NCI-H187 (cell line): ENCODE measurements at regions not wholly inside any gene's neighbourhood (a gene's known extent, or its start where the extent isn't known, plus 50 kb on each side); places are given as distances from the start of the nearest gene placed in this dataset.

Experiments
- DNase-seq, 2 experiments: peaks; one replicate each; lab custom pipeline; 2025; lab: John Stamatoyannopoulos, UW

- DNase-seq = no peak
Measured at GRCh38 chr9:135009051-135009560, 78.4 kb upstream of the OLFM1 start.

GRCh38 chr9:135009794-135010585, 77.5 kb upstream of the OLFM1 start:
- DNase-seq = no peak

DNA sequence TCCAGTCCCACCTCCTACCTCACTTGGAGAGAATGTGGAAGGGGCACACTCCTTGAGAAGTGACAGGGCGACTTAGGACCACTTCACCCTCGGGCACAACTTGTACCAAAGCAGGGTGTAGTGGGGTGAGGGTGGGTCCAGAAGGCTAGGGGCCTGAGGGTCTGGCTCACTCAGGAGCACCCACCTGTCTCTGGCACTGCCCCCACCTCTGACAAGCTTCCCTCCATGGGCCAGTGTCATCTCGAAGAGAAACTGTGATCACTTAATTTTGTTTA, 76.9 kb upstream of the OLFM1 start:
- DNase-seq = no peak

DNA sequence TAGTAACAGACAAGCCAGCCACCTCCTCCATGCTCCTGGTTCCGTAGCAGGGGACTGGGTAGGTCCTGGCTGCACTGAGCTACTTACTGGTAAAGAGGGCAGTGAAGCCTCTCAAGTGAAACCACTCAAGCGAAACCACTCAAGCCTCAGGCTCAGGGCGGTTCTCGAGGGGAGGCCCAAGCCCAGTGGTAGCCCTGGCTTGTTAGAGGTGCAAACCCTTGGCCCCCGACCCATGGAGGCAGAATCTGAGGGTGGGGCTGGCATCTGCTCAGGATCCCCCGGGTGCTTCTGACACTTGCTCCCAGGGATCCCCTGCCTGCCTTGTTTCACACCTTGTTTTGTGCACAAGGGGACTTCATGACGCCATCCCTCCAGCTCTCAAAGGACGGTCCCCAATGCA, 76.5 kb upstream of the OLFM1 start:
- DNase-seq = peak; percentile 23 to 24

GRCh38 chr9:135012166-135012565, 75.3 kb upstream of the OLFM1 start:
- DNase-seq = no peak

DNA sequence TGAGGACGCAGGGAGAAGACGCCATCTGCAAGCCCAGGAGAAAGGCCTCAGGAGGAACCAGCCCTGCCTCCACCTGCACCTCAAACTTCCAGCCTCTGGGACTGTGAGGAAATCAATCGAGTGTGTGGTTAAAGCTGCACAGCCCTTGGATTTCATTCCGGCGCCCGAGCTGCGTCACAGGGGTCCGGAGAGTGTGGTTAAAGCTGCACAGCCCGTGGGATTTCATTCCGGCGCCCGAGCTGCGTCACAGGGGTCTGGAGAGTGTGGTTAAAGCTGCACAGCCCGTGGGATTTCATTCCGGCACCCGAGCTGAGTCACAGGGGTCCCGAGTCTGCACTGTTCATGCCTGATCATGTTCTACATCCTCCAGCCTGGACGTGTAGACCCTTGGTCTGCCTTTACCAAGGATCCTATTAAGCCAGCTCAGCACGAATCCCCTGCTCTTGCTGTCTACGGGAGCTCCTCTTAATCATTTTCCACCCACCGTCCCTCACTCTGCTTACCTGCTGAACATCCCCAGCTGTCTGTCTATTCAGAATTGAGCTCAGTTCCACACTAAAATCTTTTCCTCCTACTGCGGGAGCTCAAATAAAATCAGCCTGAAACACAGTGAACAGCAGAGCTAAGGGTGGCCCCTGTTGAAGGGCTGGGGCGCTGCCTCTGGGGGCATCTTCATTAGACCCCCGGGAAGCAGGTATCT, 73.0 kb upstream of the OLFM1 start:
- DNase-seq = no peak

- DNase-seq = no peak
Measured at GRCh38 chr9:135015096-135015495, 72.4 kb upstream of the OLFM1 start.

DNA sequence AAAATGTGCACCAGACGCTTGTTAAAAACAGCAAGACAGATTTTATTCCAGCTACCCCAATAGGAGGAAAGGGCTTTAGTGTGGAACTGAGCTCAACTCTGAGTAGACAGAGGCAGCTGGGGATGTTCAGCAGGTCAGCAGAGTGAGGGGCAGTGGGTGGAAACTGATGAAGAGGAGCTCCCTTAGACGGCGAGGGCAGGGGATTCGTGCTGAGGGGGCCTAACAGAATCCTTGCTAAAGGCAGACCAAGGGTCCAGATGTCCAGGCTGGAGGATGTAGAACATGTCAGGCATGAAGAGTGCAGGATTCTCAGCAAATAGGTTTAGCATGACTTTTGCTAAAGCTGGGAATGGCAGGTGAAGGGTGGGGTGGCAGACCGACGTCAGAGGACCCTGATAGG, 71.9 kb upstream of the OLFM1 start:
- DNase-seq = no peak

GRCh38 chr9:135016037-135016640, 71.3 kb upstream of the OLFM1 start:
- no peak for DNase-seq

GRCh38 chr9:135016876-135017275, 70.6 kb upstream of the OLFM1 start:
- no peak for DNase-seq

GRCh38 chr9:135017899-135018298, 69.6 kb upstream of the OLFM1 start:
- no peak for DNase-seq

DNA sequence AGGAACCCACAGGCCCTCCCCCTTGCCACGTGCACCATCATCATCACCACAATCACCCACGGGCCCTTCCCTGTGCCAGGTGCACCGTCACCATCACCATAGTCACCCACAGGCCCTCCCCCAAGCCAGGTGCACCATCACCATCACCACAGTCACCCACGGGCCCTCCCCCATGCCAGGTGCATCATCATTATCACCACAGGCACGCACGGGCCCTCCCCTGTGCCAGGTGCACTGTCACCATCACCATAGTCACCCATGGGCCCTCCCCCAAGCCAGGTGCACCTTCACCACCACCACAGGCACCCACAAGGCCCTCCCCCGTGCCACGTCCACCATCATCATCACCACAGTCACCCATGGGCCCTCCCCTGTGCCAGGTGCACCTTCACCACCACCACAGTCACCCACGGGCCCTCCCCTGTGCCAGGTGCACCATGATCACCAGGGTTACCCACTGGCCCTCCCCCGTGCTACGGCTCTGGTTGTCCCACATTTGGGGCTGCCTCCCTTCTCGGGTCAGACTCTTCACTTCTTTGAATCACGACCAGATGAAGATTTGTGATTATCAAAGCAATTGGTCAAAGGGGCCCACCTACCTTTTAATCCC, 69.1 kb upstream of the OLFM1 start:
- DNase-seq = no peak

- DNase-seq = no peak
Measured at GRCh38 chr9:135019224-135019623, 68.2 kb upstream of the OLFM1 start.

DNA sequence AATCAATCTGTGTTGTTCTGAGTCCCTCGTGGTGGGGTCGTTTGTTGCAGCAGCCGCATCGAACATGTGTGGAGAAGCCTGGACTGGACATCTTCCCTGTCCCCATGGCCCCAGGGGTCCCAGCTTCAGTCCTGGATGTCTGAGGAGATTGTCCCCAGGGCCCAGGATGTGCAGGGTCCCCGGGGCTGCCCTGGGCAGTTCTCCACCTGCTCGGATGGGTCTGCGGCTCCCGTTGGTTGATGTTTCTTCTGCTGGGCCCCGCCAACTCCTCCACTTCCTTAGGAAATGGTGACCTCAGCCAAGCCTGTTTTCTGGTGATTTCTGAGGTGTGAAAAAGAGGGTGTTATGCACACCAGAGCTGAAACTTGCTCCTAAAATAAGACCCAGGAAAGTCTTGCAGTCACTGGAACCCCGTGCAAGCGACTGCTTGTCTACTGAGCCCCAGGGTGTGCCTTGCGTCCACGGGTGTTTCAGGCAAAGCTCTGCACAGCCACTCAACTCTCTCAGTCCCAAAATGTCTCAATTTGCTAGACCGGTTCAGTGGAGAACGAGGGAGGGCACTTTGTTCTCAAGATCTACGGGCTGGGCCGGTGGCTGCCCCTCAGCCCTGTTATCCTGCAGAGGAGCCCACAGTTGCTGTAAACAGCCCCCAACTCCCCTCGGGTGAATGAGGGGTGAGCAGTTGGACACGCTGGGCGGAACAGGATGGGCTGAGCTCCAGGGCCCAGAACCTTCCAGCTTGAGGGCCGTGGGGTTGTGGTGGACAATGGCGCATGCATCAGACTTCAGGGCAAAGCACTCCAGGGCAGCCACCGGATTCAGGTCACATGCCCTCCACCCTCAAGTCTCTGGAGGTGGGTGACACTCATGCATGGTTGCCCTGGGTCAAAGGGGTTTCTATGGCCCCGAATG, 66.7 kb upstream of the OLFM1 start:
- DNase-seq = no peak

DNA sequence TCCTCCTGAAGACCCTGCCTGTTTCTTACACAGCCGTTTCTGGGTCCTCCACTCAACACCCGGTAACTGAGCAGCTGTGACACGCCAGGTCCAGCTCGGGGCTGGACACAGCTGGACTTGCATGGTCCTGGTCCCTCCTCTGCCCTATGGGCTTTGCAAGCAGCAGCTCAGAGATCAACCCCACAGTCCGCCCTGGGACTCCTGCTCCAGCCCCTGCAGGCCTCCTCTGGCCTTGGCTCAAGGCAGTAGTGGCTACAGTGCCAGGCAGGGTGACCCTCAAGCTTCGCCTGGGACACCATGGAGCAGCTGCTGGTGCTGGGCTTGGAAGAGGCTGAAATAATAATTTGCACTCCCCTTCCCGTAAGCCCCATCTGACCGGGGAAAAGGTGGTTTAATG, 66.1 kb upstream of the OLFM1 start:
- DNase-seq = no peak

DNA sequence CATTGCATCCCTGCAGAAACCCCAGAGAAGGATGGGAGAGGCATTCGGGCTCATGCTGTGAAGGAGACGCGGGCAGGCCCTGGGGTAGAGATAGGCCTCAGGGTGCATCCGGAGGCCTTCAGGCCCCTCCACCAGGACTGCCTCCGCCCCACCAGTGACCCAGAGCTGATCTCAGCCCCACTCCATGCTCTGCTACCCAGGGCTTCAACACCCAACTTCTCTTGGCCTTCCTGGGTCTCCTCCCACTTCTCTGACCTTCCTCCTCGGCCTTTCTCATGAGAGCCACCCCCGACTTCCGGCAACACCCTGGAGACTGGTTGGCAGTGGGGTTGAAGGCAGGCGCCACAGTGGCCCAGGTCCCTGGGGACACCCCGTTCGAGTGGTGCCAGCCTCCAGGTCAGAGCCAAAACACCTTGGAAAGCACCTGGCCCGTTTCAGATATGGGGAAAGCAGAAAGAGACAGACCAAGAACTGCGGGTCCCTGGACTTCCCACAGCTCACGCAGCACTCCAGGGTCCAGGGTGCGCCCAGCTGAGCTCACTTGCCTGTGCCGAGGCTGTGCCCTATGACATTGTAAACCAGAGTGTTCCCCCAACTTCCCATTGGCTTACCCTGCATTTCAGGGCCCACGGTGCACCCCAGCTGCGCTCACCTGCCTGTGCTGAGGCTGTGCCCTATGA, 65.1 kb upstream of the OLFM1 start:
- DNase-seq = no peak

- no peak for DNase-seq
Measured at GRCh38 chr9:135023088-135023785, 64.2 kb upstream of the OLFM1 start.

DNA sequence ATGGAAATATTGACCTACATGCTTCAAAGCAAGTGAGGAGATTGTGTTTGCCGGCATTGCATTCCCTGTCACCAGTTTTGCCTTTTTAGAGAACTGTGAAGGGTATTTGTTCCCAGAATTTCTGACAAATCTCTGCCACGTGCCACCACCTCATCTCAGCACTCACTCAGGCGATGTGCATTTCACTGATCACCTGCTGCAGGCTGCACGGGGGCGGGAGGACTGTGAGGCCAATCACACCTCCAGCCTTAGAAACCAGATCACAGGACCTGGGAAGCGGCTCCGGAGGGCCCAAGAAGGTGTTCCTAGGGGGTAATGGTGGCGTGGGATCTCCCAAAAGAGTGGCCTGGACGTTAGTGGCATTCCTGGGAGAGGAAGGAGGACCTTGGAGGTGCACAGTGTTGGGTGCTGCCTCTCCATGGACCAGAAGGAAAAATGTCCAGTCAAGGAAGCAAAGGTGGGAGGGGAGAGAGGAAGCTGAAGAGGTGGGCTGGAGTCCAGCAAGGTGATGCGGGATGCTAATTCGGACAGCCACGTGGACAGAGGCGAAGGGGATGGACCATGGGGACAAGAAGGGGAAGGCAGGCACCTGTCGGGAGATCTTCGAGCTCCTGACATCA, 63.6 kb upstream of the OLFM1 start:
- no peak for DNase-seq

DNA sequence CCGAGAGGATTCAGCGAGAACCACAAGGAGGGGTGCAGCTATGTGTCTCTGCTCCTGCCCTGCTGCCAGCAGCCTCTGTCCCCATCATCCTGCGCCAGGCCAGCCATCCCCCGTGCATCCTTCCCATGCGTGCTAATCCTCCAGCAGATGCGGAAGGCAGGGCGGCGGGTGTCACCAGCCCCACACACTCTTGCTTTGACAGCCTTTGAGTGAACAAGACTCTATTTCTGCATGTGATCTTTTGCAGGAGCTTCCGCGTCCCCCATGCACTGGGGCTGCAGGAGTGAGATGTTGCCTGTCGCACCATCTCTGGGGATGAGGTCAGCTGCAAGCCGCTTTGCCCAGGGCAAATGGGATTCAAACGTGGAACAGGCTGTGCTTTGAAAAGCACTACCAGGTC, 58.0 kb upstream of the OLFM1 start:
- DNase-seq = no peak
